ENCODE measurements at regions not wholly inside any gene's neighbourhood (a gene's known extent, or its start where the extent isn't known, plus 50 kb on each side); places are given as distances from the start of the nearest gene placed in this dataset.

DNA sequence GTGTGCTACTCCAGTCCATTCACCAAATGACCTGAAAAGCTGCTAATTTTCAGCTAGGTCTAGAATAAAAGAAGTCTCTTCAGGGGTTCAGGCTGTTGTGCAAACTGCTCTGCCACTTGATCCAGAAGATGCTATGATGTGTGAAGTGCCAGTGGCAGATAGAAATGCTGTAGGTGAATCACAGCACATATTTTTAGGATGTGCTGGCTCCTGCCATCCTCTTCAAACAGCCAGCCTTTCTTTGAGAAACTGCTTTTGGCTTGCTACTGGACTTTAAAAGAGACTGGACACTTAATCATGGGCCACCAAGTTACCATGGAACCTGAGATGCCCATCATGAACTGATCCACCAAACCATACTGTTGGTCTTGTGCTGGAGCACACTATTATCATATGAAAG is 322.1 kb downstream of the EN1 start:
- Mint-ChIP-seq H3K4me1 (ENCODE audit: low read depth) (peaks cover 5% of the 10 kb centered on the region), H3K27me3 (no peaks in the 10 kb centered on the region), H3K36me3 (ENCODE audit: low read depth) (no peaks in the 10 kb centered on the region), H3K4me3 (no peak overlapping the region), H3K9me3 (peaks cover 25% of the 10 kb centered on the region), H3K27ac (no peak overlapping the region)
- intact Hi-C loops (cut with micrococcal nuclease), result no loop called here

DNA sequence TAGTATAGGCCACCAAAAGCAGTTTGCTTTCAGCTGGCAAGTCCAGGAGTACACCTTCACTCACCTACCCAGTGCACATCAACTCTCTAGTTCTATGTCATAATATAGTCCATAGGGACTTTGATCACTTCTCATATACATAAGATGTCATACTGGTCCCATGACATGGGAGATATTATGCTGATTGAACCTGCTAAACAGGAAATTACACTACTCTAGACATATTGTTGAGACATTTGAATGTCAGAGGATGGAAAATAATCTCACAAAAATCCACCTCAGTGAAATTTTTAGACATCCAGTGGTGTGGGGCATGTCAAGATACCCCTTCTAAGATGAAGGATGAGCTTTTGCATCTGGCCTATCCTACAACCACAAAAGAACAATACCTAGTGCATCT is 322.5 kb downstream of the EN1 start:
- intact Hi-C loops (cut with micrococcal nuclease), result no loop called here
- H3K27me3 Mint-ChIP-seq, result no peaks in the 10 kb centered on the region
- no peak overlapping the region for H3K27ac Mint-ChIP-seq
- no peaks in the 10 kb centered on the region for H3K36me3 Mint-ChIP-seq (ENCODE audit: low read depth)
- H3K4me1 Mint-ChIP-seq (ENCODE audit: low read depth), result peaks cover 3% of the 10 kb centered on the region
- peaks cover 29% of the 10 kb centered on the region for H3K9me3 Mint-ChIP-seq
- no peak overlapping the region for H3K4me3 Mint-ChIP-seq

DNA sequence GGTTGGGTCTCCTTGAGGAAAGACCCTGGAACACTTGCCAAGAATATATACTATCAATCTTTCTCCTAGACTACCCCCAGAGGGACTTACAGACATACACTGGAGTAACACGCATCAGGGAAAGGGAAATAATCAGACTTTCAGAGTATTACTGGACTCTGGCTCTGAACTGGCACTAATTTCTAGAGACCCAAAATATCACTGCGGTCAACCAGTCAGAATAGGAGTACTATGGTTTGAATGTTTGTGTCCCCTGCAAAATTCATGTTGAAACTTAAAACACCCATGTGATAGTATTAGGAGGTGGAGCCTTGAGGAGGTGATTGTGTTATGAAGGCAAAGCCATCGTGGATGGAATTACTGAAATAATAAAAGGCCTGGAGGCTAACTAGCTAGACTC is 323.7 kb downstream of the EN1 start:
- Mint-ChIP-seq H3K36me3 (ENCODE audit: low read depth) (no peaks in the 10 kb centered on the region), H3K4me1 (ENCODE audit: low read depth) (no peaks in the 10 kb centered on the region), H3K27ac (no peak overlapping the region), H3K27me3 (no peaks in the 10 kb centered on the region), H3K9me3 (peaks cover 30% of the 10 kb centered on the region), H3K4me3 (no peak overlapping the region)
- intact Hi-C loops (cut with micrococcal nuclease), result no loop called here

DNA sequence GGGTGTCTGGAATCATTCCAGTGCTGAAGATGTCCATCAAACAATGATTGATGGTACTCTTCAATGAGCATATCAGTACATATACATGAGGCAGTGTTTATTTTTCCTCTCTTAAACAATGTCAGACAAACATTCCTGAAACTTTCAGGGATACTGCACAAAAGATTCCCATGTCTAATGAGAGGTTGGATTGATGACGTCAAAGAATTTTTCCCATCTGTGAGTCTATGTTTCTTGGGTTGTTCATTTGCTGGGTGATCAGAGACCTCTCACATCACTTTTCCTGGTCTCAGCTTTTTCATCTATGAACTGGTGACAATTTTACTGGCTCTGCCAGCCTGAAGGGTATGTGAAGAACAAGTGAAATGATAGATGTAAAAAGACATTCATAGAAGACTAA is 325.5 kb downstream of the EN1 start:
- Mint-ChIP-seq H3K4me3 (no peak overlapping the region), H3K4me1 (ENCODE audit: low read depth) (no peaks in the 10 kb centered on the region), H3K27me3 (no peaks in the 10 kb centered on the region), H3K36me3 (ENCODE audit: low read depth) (no peaks in the 10 kb centered on the region), H3K27ac (no peak overlapping the region), H3K9me3 (peaks cover 30% of the 10 kb centered on the region)
- intact Hi-C loops (cut with micrococcal nuclease), result no loop called here

DNA sequence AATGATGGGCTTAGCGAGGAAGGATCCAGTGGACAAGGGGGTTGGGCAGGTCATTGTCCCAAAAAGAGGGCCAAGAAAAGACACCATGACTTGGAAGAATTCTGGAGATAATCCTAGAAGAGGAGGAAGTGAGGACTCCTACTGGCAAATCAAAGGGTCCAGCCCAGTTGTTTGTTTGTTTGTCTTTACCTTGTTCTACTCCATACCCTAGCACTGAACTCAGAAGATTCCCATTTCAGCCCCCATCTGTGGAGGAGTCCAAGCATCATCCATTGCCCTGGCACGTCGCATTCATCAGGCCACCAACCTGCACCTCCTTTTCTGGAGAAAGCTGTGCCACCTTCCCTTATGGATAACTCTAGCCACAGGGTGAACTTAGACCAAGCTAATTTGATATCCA is 326.2 kb downstream of the EN1 start:
- Mint-ChIP-seq H3K27me3 (no peaks in the 10 kb centered on the region), H3K36me3 (ENCODE audit: low read depth) (no peaks in the 10 kb centered on the region), H3K4me1 (ENCODE audit: low read depth) (no peaks in the 10 kb centered on the region), H3K27ac (no peak overlapping the region), H3K9me3 (peaks cover 30% of the 10 kb centered on the region), H3K4me3 (no peak overlapping the region)
- intact Hi-C loops (cut with micrococcal nuclease), result no loop called here

DNA sequence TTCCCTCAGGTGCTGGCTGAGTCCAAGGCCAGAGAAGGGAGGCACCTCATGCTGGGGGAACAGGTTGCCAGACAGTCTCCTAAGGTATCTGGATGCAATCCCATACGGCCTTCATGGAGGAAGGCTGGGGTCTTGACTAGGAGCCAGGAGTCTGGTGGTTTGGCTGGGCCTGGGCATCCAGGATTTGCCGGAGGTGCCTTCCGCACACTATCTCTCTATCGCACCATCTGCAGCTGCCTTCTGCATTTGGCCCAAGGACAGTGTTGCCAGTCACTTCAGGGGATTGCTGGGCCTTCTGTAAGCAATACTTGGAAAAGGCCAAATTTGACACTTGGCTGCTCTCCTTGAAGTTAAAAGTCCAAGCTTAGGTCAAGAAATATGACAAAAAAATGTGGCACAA is 327.2 kb downstream of the EN1 start:
- no peak overlapping the region for H3K27ac Mint-ChIP-seq
- H3K27me3 Mint-ChIP-seq, result no peaks in the 10 kb centered on the region
- H3K9me3 Mint-ChIP-seq, result peaks cover 30% of the 10 kb centered on the region
- intact Hi-C loops (cut with micrococcal nuclease), result no loop called here
- no peaks in the 10 kb centered on the region for H3K4me1 Mint-ChIP-seq (ENCODE audit: low read depth)
- no peak overlapping the region for H3K4me3 Mint-ChIP-seq
- no peaks in the 10 kb centered on the region for H3K36me3 Mint-ChIP-seq (ENCODE audit: low read depth)

DNA sequence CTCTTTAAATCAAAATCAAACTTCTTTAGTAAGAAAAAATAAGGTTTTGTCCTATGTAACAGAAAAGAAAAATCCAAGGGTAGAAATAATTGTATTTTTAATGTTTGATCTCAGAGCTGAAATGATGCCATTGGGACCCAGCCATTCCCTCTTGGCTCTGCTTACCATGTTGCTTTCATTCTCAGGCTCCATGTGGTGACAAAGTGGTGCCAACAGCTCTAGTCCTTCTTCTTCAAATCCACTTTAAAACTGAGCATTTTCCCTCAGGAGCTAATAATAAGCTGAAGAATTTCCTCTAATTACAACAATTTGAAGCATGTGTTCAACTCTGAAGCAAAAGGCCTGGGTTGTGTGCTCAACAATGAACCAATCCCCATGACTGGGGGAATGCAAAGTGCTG is 327.9 kb downstream of the EN1 start:
- Mint-ChIP-seq H3K27ac (no peak overlapping the region), H3K4me1 (ENCODE audit: low read depth) (no peaks in the 10 kb centered on the region), H3K9me3 (peaks cover 33% of the 10 kb centered on the region), H3K4me3 (no peak overlapping the region), H3K36me3 (ENCODE audit: low read depth) (no peaks in the 10 kb centered on the region), H3K27me3 (no peaks in the 10 kb centered on the region)
- intact Hi-C loops (cut with micrococcal nuclease), result no loop called here

DNA sequence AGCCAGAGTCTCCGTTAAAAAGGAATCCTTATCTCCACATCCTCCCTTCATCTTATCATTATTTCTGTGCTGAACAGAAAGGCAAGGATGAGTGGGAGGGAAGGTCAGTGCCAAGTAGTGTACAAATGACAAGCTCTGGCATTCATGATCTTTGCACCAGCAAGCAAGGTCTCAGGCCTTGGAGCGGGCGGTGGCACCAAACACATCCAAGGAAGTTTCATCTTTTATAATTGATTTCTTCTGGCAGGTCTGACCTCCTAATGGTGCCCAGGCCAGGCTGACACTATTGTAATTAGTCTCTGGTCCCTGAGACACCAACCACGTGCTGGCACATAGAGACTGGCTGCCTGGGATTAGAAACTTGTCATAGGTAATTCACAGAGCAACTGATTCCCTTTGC is 336.6 kb downstream of the EN1 start:
- no peaks in the 10 kb centered on the region for H3K36me3 Mint-ChIP-seq (ENCODE audit: low read depth)
- H3K9me3 Mint-ChIP-seq, result peaks cover 10% of the 10 kb centered on the region
- H3K27me3 Mint-ChIP-seq, result no peaks in the 10 kb centered on the region
- H3K27ac Mint-ChIP-seq, result no peak overlapping the region
- H3K4me3 Mint-ChIP-seq, result no peak overlapping the region
- no peaks in the 10 kb centered on the region for H3K4me1 Mint-ChIP-seq (ENCODE audit: low read depth)
- intact Hi-C loops (cut with micrococcal nuclease), result no loop called here

DNA sequence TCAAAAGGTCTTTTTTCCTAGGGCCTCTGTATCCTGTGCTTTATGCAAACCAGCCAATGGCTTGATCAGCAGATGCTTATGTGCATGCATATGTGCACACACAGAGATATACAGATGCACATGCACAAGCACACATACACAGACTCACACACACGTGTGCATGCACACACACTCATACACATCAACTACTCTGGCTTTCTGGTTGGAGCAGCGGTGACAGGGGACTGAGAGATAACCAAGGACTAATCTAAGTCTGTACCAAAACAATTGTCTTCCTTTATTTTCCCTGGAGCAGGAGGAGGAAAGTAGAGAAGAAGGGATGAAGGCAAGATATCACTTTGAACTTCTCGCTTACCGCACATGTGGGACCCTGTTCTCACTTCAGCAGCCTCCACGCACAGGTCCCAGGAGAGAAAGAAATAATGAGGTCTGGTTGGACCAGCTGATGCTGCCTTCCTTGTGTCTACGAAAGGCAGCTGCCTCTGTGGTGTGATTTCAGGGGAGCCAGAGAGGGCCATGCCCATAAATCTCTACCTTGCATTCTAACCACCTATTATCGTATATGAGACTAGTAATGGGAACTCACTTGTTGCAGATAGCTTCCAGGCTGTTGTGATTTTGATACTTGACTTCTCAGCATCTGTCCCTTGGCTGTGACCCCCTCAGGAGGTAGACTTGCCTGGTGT is 338.0 kb downstream of the EN1 start:
- Mint-ChIP-seq H3K27me3 (no peaks in the 10 kb centered on the region), H3K27ac (no peak overlapping the region), H3K4me1 (ENCODE audit: low read depth) (no peaks in the 10 kb centered on the region), H3K9me3 (peaks cover 6% of the 10 kb centered on the region), H3K36me3 (ENCODE audit: low read depth) (no peaks in the 10 kb centered on the region), H3K4me3 (no peak overlapping the region)
- intact Hi-C loops (cut with micrococcal nuclease), result no loop called here

DNA sequence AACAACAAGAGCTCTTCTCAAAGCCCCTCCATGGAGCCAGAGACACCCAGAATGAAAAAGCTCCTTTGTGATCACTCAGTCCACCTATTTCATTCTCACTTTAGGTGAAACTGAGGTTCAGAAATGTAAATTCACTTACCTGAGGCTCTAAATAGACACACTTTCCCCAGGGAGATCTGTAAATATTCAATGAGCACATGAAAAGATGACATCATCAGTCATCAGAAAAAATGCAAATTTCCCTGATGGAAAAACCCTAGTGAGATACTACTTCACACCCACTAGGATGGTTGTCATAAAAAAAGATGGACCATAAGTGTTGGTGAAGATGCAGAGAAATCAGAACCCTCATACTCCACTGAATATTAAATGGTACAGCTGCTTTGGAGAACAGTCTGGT is 339.2 kb downstream of the EN1 start:
- no peak overlapping the region for H3K4me3 Mint-ChIP-seq
- no peak overlapping the region for H3K27ac Mint-ChIP-seq
- no peaks in the 10 kb centered on the region for H3K27me3 Mint-ChIP-seq
- no peaks in the 10 kb centered on the region for H3K9me3 Mint-ChIP-seq
- no peaks in the 10 kb centered on the region for H3K4me1 Mint-ChIP-seq (ENCODE audit: low read depth)
- H3K36me3 Mint-ChIP-seq (ENCODE audit: low read depth), result no peaks in the 10 kb centered on the region
- intact Hi-C loops (cut with micrococcal nuclease), result no loop called here

DNA sequence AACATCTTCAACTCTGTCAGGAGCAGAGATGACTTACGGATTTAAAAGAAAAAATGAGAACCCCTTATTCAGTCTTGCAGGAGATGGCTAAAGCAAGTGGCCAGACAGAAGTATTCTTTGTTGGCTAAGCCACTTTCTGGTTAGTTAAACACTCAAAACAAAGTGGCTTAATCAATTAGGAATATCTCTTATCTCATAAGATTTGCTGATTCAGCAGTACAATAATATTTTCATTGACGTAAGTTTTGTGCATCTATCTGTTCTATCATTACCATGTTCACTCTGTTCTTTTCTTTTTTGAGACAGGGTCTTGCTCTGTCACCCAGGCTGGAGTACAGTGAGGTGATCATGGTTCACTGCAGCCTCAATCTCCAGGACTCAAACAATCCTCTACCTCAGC is 342.0 kb downstream of the EN1 start:
- no peaks in the 10 kb centered on the region for H3K27me3 Mint-ChIP-seq
- H3K4me1 Mint-ChIP-seq (ENCODE audit: low read depth), result no peaks in the 10 kb centered on the region
- H3K9me3 Mint-ChIP-seq, result no peaks in the 10 kb centered on the region
- no peaks in the 10 kb centered on the region for H3K36me3 Mint-ChIP-seq (ENCODE audit: low read depth)
- no peak overlapping the region for H3K27ac Mint-ChIP-seq
- no peak overlapping the region for H3K4me3 Mint-ChIP-seq
- intact Hi-C loops (cut with micrococcal nuclease), result no loop called here

DNA sequence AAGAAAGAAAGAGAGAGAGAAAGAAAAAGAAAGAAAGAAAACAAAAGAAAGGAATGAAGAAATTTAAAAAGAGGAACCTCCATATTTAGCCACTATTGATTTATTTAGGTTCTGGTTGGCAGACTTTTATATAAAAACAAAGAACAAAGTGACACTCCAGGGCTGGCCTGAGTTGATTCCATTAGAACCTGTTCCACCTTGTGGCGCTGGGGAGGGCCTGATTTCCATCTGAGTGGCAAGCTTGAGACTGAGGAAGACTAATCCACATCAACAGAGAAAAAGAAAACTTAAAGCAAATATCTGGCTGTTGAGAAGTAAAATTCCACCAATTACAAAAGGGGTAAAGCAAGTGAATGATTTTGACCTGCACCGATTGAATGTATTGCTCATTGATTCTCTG is 345.3 kb downstream of the EN1 start:
- no peak overlapping the region for H3K27ac Mint-ChIP-seq
- no peaks in the 10 kb centered on the region for H3K27me3 Mint-ChIP-seq
- no peaks in the 10 kb centered on the region for H3K4me1 Mint-ChIP-seq (ENCODE audit: low read depth)
- H3K36me3 Mint-ChIP-seq (ENCODE audit: low read depth), result no peaks in the 10 kb centered on the region
- intact Hi-C loops (cut with micrococcal nuclease), result no loop called here
- no peak overlapping the region for H3K4me3 Mint-ChIP-seq
- no peaks in the 10 kb centered on the region for H3K9me3 Mint-ChIP-seq

DNA sequence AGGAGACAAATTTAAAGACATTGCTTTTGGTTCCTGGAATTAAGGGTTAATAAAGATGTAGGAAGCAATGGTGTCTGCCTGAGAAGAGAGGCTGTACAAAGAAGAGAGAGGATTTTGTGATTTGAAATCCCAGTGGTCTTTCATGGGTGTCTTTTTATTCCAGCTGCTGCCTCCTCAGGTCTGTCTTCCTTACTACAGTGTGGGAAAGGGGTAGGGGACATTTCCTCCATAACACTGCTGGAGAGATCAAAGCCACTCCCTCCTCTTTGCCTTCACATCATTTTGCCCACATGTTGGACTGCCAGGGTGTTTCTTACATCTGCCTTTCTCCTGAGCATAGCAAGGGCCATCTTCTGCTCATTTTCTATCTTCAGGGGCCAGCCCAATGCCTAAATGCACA is 348.5 kb downstream of the EN1 start:
- H3K27ac Mint-ChIP-seq, result no peak overlapping the region
- no peaks in the 10 kb centered on the region for H3K27me3 Mint-ChIP-seq
- intact Hi-C loops (cut with micrococcal nuclease), result no loop called here
- no peaks in the 10 kb centered on the region for H3K4me1 Mint-ChIP-seq (ENCODE audit: low read depth)
- H3K36me3 Mint-ChIP-seq (ENCODE audit: low read depth), result no peaks in the 10 kb centered on the region
- no peak overlapping the region for H3K4me3 Mint-ChIP-seq
- H3K9me3 Mint-ChIP-seq, result no peaks in the 10 kb centered on the region

DNA sequence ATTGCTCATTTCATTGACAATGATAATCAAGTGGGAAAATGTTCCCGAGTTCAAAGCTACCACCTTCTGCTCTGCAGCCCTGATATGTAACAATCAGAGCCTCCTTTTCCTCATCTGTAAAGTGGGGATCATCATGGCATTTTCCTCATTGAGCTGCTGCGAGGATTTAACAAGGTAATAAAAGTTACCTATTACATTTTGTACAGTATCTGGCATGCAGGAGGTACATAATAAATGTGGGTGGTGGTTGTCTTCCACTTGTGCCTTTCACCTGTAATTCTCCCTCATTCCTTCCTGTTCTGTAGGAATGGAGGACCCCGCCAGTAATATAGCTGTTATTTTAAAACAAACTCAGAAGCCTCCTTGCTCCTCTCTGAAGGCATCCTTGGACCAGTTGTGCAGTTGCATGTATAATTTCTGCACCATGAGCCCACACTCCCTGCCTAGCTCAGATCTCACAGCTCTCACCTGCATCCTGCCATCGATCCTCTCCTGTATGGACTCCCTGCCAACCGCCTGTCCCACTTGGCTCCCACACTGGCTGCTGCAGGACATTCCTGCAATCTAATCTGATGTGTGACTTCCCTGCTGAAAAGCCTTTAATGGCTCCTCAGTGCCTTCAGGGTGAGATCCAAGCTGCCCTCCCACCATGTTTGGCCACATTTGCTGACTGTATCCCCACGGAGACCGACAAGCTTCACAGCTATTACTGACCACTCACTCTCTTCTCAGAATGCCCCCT is 350.4 kb downstream of the EN1 start:
- no peaks in the 10 kb centered on the region for H3K4me1 Mint-ChIP-seq (ENCODE audit: low read depth)
- H3K27me3 Mint-ChIP-seq, result no peaks in the 10 kb centered on the region
- H3K36me3 Mint-ChIP-seq (ENCODE audit: low read depth), result no peaks in the 10 kb centered on the region
- no peaks in the 10 kb centered on the region for H3K9me3 Mint-ChIP-seq
- no peak overlapping the region for H3K4me3 Mint-ChIP-seq
- intact Hi-C loops (cut with micrococcal nuclease), result no loop called here
- H3K27ac Mint-ChIP-seq, result no peak overlapping the region

DNA sequence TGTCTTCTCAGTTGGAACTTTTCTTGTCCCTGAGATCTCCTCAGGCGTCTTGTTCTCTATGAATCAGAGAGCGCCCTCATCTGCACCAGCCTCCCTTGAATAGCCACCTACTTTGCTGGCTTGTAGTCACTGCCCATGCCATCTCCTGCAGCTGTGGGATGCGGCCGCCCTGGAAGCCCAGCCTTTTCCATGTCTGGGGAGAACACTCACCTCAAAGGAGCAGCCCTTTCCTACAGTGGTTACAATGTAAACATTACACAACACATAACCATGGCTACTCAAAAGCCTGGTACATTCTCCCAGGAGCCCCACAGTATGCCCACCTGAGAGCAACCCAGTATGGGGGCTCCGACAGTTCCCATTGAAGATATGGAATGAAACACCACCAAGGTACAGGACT is 351.0 kb downstream of the EN1 start:
- Mint-ChIP-seq H3K27ac (no peak overlapping the region), H3K9me3 (no peaks in the 10 kb centered on the region), H3K4me3 (no peak overlapping the region), H3K27me3 (no peaks in the 10 kb centered on the region), H3K36me3 (ENCODE audit: low read depth) (no peaks in the 10 kb centered on the region), H3K4me1 (ENCODE audit: low read depth) (no peaks in the 10 kb centered on the region)
- intact Hi-C loops (cut with micrococcal nuclease), result no loop called here
